PFSK-1 (cell line): ENCODE measurements at regions not wholly inside any gene's neighbourhood (a gene's known extent, or its start where the extent isn't known, plus 50 kb on each side); places are given as distances from the start of the nearest gene placed in this dataset.

ENCODE experiments used
- FOXP2 ChIP-seq: optimal IDR thresholded peaks from 2 replicates; pipeline ENCODE3; 2011; ENCODE audit warnings: borderline replicate concordance, control low read depth, inconsistent platforms; ENCODE audit not compliant: insufficient read depth; ENCODE audit errors: extremely low read length, extremely low read depth
- POLR2AphosphoS5 ChIP-seq: IDR thresholded peaks from 2 replicates; pipeline ENCODE4 v1.6.1; 2012; ENCODE audit warnings: low read depth, mild to moderate bottlenecking, control low read depth, low read length, moderate library complexity
- REST ChIP-seq, 2 experiments: IDR thresholded peaks; 2 replicates each; pipeline versions ENCODE4 v1.6.1 to v1.8.0; 2011 to 2012; ENCODE audit warnings: low read depth in 2 of 2, low read length in 2 of 2, control low read depth in 1 of 2, inconsistent platforms in 1 of 2, mild to moderate bottlenecking in 1 of 2, moderate library complexity in 1 of 2; ENCODE audit not compliant: insufficient read depth in 1 of 2
- SIN3A ChIP-seq: IDR thresholded peaks from 2 replicates; pipeline ENCODE4 v1.6.1; 2012; ENCODE audit warnings: mild to moderate bottlenecking, low read length, moderate library complexity, borderline replicate concordance; ENCODE audit not compliant: insufficient read depth
- TAF1 ChIP-seq: IDR thresholded peaks from 2 replicates; pipeline ENCODE4 v1.6.1; 2012; ENCODE audit warnings: low read length, control low read depth, borderline replicate concordance; ENCODE audit not compliant: insufficient read depth

- TF ChIP-seq REST (IDR thresholded peaks at IDR 0.05; ENCODE audit: insufficient read depth in 1 of 2, low read depth in 2 of 2, low read length in 2 of 2), result no peak
- TF ChIP-seq POLR2AphosphoS5, result no peak
- no peak for TF ChIP-seq TAF1
- TF ChIP-seq SIN3A, result no peak
- TF ChIP-seq FOXP2, result no peak
These were observed 279.7 kb downstream of the GADD45G start for GRCh38 chr9:89884356-89885083.
